ENCODE measurements at regions not wholly inside any gene's neighbourhood (a gene's known extent, or its start where the extent isn't known, plus 50 kb on each side); places are given as distances from the start of the nearest gene placed in this dataset.

DNA sequence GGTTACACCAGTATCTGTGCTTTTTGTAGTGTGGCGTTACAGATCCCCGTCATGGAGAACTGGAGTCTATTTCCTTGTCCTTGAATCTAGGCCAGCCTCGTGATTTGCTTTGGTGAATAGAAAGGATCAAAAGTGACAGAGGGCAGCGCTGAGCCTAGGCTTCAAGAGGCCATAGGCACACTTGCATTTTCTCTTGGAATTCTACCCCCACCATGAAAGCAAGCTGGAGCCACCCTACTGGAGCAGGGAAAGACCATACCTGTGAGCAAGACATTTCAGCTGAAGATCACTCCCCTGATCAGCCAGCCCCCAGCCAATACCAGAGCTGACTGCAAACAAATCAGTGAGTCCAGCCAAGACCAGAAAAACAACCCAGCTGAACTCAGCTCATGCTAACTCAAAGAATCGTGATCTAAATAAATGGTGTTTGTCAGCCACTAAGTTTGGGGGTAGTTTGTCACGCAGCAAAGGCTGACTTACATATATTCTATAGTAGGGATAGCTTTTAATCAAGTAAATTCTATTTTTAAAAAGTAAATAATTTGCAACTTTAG, 521.9 kb upstream of the TBX3 start:
- intact Hi-C loops (cut with DNase I), result no loop called here
- TF ChIP-seq, protein P1, sequence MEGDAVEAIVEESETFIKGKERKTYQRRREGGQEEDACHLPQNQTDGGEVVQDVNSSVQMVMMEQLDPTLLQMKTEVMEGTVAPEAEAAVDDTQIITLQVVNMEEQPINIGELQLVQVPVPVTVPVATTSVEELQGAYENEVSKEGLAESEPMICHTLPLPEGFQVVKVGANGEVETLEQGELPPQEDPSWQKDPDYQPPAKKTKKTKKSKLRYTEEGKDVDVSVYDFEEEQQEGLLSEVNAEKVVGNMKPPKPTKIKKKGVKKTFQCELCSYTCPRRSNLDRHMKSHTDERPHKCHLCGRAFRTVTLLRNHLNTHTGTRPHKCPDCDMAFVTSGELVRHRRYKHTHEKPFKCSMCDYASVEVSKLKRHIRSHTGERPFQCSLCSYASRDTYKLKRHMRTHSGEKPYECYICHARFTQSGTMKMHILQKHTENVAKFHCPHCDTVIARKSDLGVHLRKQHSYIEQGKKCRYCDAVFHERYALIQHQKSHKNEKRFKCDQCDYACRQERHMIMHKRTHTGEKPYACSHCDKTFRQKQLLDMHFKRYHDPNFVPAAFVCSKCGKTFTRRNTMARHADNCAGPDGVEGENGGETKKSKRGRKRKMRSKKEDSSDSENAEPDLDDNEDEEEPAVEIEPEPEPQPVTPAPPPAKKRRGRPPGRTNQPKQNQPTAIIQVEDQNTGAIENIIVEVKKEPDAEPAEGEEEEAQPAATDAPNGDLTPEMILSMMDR (IDR thresholded peaks at IDR 0.05), result no peak
- no peak for ATAC-seq
- Histone ChIP-seq H3K27ac (no peak overlapping the region), H3K4me1 (no peaks in the 10 kb centered on the region), H3K27me3 (no peaks in the 10 kb centered on the region), H3K36me3 (no peaks in the 10 kb centered on the region), H3K4me3 (no peak overlapping the region), H3K9me3 (no peaks in the 10 kb centered on the region)
- DNase-seq, result no peak

GRCh38 chr12:115204957-115205754, 521.2 kb upstream of the TBX3 start:
- ATAC-seq, result no peak
- TF ChIP-seq, protein P1 (IDR thresholded peaks at IDR 0.05), result no peak
- no peak for DNase-seq
- H3K4me3 ChIP-seq, result no peak overlapping the region
- H3K27ac ChIP-seq, result no peak overlapping the region
- intact Hi-C loops (cut with DNase I), result no loop called here
- no peaks in the 10 kb centered on the region for H3K4me1 ChIP-seq
- H3K27me3 ChIP-seq, result no peaks in the 10 kb centered on the region
- no peaks in the 10 kb centered on the region for H3K9me3 ChIP-seq
- H3K36me3 ChIP-seq, result no peaks in the 10 kb centered on the region

GRCh38 chr12:115203701-115204100, 519.7 kb upstream of the TBX3 start:
- Histone ChIP-seq H3K4me1 (no peaks in the 10 kb centered on the region), H3K27me3 (no peaks in the 10 kb centered on the region), H3K36me3 (no peaks in the 10 kb centered on the region), H3K27ac (no peak overlapping the region), H3K4me3 (no peak overlapping the region), H3K9me3 (no peaks in the 10 kb centered on the region)
- DNase-seq (no peak), ATAC-seq (no peak)
- intact Hi-C loops (cut with DNase I), result no loop called here
- TF ChIP-seq, protein P1 (IDR thresholded peaks at IDR 0.05), result no peak

- intact Hi-C loops (cut with DNase I), result no loop called here
- Histone ChIP-seq H3K27ac (no peak overlapping the region), H3K4me3 (no peak overlapping the region), H3K4me1 (no peaks in the 10 kb centered on the region), H3K9me3 (no peaks in the 10 kb centered on the region), H3K36me3 (no peaks in the 10 kb centered on the region), H3K27me3 (no peaks in the 10 kb centered on the region)
- DNase-seq (no peak), ATAC-seq (no peak)
- TF ChIP-seq, protein P1 (IDR thresholded peaks at IDR 0.05), result no peak
Observed at GRCh38 chr12:115201966-115202365, 518.0 kb upstream of the TBX3 start.

GRCh38 chr12:115199831-115200230, 515.9 kb upstream of the TBX3 start:
- no peaks in the 10 kb centered on the region for H3K36me3 ChIP-seq
- TF ChIP-seq, protein P1 (IDR thresholded peaks at IDR 0.05), result no peak
- H3K9me3 ChIP-seq, result no peaks in the 10 kb centered on the region
- no peak for ATAC-seq
- intact Hi-C loops (cut with DNase I), result no loop called here
- no peak for DNase-seq
- no peak overlapping the region for H3K27ac ChIP-seq
- H3K27me3 ChIP-seq, result no peaks in the 10 kb centered on the region
- no peaks in the 10 kb centered on the region for H3K4me1 ChIP-seq
- no peak overlapping the region for H3K4me3 ChIP-seq
